DMS153 (cell line): ENCODE measurements at regions not wholly inside any gene's neighbourhood (a gene's known extent, or its start where the extent isn't known, plus 50 kb on each side); places are given as distances from the start of the nearest gene placed in this dataset.

ENCODE experiments used
- DNase-seq: peaks from one replicate; lab custom pipeline; 2025; lab: John Stamatoyannopoulos, UW

DNA sequence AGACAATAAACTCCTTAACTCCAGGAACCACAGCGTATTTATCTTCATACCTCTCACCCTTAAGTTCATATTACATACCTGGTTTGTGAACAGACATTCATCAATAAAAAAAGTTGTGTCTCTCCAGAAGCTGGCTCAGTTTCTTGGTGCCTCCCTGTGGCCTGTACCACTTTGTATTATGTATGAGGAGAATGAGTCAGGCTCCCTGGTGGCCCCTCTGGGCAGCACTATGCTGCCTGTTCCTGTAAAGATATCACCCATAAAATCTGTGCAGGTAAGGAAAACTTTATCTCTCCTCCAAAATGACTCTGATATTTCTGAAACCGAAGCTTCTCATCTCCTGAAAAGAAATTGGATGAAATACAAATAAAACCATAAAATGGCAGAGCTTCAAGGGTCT, 198.4 kb upstream of the NT5C1B start:
- DNase-seq: no peak

DNA sequence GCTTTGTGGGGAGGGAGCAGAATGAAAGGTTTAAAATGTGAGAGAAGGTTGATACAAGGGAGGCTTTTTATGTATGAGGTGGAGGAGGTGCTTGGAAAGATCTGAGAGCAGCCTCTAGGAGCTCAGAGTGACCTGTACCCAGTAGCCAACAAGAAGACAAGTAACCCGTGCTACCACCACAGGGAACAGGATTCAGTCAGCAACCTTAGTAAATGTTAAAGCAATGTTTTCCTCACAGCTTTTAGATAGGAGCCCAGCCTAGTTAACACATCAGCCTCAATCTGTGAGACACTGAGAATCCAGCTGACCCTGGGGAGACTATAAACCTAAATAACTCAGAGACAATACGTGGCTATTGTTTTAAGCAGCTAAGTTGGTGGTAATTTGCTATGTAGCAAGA, 194.9 kb upstream of the NT5C1B start:
- no peak for DNase-seq

DNA sequence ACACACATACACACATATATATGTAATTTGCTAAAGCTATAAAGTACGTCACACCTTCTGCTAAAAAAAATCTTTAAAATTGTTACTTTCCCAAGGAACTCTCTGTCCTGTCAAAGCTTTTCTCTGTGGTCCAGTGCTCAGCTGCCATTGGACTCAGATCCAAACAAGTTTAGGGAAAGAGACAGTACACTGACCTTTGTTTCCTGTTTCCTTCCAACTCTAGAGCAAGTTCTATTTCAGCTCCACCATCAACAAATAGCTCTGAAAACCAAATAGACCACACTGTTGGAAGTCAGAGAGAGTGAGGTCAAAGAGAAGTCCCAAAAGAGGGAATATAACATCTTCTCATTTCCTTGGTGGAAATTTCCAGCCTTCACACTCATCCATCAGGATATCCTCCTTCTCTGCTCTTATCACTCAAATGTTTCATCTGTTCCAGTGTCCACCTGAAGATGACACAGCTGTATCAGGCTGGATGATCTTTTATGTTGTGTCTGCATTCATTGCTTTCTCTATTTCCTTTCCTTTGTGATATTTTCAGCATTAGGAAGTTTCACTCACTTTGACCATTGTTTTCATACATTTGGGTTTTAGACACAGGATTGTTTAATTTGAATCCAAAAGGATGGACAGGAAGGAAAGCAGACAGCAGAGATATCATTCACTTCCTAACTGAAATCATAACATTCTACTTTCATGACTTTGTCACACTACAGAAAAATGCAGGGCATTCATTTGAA, 192.3 kb upstream of the NT5C1B start:
- no peak for DNase-seq

DNA sequence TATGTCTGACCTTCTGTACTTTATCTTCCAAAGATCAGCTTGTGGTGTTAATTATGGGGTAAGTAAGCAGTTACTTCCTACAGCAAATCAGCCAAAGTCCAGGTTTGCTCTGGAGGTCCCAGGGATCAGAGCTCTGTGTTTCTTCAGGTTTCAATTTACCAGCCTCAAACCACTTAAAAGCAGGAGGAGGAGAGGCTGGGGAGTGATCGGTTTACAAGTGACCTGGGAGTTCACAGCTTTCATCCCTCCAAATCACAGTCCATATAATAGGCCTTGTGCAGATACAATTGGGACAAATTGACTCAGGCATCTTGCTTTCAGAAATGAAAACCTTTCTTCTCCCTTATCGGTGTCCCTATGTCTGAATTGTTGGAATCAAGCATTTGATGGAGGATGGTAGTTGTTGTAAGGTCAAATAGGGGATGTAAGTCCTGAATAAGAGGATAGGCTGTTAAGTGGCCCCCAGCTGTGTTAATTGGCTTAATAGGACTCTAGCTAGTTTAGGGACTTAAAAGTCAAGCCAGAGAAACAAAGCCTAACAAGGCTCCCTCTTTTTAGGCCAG, 188.0 kb upstream of the NT5C1B start:
- peak; percentile 21 for DNase-seq

DNA sequence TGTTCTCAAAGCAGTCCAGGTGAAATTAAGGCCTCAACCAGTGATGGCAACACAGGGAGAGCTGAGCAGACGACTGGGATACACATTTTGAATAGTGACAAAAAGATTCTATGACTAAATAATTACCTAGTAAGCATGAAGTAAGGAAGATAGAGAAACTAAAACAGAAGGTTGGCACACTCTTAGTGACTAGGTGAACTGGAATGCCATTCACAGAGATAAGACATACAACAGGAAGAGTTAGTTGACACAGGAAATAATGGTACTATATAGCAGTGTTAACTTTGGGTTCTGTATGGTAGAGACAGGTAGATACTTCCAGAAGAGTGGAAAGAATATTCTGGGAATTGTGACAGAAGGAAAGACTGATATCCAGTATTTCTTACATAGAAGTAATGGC, 181.8 kb upstream of the NT5C1B start:
- no peak for DNase-seq

DNA sequence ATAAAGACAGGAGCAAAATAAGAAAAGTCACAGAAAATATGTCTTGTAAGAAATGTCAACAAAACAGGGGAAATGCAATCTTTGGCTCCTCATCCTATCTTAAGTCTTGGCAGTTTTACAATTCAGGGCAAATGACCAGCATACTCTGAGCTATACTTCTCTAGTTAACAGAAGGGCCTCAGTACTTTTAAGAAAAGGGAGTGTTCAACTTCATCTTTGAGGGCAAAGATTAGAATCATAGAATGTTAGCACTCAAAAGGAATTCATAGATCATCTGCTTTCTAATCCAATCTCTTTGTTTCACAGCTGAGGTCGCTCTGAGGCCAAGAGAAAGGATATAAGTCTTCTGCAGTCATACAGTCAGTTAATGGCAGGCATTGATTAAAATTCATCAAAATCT, 174.0 kb upstream of the NT5C1B start:
- no peak for DNase-seq

DNA sequence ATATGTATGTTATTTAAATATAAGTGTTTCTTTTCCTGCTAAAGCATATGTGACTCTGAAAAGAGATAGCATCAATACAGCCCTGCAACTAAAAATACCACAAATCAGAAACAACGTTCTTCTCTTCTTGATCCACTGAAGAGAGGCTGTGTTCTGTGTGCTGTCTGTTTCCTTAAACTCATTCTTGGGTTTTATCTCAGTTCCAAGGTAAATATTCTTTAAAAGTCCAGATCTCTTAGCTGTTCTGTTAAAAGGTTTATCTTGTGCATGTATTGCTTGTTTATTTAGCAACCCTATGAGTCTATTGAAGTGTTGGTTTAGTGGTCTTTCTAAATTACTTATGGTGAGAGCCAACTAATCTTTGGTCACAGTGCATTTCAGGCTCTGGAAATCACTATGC, 173.3 kb upstream of the NT5C1B start:
- no peak for DNase-seq

DNA sequence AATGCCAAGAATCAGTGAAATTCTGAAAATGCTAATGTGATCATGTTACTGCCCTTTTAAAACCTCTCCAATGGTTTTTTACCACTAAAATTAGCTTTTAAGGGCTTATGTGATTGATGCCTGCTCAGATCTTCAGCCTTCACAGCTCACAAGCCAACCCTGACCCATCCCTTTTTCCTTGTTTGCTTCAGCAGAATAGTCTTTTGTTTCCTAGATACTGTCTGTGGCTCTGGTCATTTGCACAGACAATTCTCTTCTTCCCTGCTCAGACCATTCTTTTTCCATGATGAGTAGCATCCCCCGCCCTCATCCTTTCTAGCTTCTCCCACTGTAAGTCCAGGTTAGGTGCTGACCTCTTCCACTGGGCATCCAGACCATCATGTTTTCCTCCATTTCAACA, 164.9 kb upstream of the NT5C1B start:
- DNase-seq: no peak

DNA sequence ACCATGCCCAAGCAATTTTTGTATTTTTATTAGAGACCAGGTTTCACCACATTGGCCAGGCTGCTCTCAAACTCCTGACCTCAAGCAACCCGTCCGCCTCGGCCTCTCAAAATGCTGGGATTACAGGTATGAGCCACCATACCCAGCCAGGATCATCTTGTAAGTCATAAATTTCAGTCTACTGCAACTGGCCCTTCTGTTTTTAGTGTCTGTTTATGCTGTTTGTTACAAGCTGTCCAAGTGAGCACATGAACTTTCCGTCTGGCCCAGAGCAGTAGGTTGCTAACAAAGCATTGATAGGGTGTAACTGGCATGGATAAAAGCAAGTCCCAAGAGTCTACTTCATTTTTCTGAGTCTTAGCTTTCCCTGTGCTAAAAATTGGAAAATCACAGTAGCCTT, 164.4 kb upstream of the NT5C1B start:
- DNase-seq: no peak

DNA sequence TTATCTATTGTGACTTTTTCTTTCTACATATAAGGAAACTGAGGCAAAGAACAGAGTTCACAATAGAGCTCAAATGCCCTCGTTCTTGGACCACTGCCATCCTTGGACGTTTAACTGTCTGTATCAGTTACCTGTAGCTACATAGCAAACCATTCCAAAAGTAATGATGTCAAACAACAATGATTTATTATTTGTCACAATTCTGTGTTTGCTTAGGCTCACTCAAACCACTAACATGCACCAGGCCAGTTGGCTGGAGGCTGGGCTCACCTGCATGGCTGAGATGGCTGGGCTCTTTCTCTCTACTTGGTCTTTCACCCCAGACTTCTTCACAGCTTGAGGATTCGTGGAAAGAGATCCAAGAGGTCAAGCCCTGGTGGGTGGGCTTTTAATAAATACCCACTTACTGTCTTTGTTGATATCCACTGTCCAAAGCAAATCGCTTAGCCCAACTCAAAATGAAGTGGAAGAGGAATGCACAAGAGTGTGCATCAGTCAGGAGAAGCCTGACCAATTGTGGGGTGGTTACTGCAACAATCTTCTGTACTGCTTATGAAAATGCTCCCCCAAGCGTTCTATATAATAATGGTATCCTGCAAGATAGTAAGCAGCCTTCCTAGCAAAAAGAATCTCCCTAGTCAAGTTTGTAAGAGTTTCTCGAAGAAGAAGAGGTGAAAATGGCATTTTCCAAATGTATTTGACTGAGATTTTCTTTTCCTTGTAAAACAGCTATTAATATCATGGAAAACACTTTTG, 163.5 kb upstream of the NT5C1B start:
- peak; percentile 77 for DNase-seq

DNA sequence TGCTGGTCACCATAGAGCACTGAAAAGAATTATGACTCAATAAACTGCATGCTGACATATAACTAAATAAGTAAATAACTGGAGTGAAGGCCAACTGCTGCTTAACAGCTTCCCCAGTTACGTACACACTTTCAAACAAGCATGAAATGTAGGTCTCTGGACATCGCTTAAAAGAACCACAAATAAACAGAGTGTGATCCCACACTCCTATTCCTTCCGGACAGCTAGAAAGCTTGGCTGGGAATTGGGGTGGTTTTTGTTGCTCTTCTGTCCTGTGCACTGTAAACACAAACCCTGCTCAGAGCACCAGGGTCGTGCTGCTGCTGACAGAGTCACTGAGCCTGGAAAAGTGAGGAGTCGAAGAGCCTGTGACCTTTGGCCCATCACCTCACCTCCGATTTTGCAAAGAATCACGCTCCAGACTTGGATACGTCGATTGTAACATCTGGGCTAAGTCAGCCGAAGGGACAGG, 162.7 kb upstream of the NT5C1B start:
- peak; percentile 55 for DNase-seq

DNA sequence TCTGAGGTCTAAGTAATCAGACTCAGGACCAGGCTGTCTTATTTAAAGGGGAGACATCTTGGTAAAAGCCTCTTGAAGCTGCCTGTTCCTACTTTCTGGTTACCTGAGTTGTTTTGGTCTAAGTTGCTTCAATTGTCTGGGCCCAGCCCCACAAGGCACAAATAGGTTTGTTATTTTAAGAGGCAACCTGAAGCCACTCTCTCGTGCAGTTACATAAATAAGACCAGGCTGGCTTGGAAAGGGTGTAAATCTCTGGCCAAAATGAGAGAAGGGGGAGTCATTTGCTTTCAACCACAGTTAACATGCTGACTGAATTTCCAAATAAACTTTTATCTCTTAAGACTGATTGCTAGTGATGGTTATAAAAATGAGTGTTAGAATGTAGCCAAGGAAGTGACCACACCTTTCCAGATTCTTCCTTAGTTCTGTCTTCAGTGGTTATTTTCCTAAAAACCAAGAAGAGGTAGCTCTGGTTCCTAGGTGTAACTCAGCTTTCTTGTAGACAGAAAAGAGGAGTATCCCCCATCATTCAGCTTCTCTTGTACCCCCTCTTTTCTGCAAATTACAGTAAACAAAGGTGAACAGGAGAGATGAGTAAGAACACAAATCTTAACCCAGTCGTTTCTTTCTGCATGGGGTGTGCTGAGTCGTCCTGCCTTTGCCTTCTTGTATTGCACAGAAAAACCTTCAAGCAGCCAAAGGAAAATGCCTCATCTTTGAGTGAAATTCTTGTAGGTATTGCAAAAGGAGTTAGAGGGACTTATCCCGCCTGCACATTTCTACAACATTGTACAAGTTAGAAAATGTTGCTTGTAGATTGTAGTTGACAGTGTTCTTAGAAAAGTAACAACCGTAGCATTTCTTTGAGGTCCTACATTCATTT, 161.5 kb upstream of the NT5C1B start:
- DNase-seq: no peak

DNA sequence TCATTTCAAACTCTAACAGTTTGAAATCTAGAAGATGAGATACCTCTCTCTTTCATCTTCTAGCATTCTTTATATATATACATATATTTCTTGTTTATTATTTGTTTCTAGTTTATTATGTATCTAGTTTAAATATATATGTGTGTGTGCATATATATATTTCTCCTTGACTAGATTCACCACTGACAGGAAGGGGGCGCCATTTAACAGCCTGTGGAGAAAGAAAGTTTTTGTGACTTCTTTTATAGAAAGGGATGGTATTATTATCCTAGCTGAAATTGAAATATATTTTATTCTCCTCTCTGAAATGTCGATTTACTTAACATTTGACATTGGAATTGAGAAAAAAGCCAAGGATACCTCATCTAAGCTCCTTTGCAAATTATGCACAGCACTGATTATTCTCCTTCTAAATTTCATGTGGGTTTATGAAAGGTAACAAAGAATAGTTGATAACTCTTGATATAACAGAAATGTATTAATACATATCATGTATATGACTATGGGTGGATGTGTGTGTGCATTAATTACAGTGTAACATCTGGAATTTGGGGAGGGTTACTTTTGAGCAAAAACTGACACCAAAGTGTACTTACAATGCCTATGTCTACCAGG, 160.7 kb upstream of the NT5C1B start:
- peak; percentile 30 for DNase-seq

DNA sequence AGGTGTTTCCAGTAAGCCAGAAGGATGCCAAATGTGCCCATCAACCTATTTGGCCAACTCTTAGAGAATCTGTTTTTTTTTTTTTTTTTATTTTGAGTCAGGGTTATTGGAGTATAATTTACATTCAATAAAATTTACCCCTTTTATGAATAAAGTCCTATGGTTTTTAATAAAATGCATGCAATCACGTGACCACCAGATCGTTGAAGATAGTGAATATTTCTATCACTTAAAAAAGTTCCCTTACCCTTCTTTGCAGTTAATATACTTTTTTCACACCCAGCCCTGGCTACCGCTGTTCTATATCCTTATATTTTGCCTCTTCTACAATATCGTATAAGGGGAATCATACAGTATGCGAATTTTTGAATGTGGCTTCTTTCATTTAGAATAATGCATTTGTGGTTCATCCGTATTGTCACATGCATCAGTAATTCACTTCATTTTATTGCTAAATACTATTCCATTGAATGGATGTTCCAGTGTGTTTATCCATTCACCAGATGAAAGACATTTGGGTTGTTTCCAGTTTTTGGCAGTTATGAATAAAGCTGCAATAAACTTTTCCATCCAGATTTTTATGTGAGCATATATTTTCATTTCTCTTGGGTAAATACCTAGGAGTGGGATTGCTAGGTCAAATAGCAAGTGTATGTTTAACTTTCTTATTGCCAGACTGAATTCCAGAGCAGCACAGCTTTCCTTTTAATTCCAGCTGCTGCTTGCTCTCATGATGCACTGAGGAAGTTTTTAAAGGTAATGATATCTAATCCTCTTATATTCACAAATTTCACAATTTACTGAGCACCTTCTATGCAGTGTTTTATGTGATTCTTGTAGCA, 156.3 kb upstream of the NT5C1B start:
- DNase-seq: no peak

DNA sequence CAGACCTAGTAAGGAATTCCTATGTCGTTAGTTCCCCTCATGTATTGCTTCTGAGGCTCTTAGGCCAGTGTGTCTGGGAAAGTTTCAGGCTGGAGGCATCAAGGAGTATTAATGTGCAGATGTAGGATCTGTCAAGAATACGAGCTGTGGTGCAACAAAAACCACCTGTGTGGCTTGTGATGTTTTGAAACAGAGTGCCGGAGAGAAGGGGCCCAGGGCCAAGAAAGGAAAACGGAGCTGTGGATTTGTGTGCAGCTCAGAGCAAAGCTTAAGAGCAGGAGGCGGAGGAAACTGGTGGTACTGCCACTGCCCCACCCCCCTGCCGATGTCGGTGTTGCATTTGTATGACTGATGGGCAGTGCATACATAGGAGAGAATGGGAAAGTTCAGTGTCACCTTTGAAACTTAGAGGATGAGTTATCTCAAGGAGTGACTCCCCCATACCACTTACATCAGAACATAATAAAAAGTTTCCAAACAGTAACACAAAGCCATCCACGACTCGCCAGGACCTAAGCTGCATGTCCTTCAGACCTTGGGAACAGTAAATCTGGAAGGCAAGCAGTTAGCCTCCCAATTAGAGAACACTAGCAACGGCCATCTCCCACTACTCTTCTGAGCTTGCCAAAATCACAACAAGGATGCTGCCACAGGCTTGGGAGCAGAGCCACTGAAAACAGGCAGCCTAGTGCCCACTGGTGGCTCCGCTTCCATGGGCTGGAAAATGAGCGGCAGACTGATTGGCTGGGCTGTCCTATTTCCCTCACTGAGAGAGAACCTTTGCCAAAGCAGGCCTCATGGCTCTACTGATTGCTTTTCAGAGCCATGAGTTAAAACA, 152.7 kb upstream of the NT5C1B start:
- no peak for DNase-seq

DNA sequence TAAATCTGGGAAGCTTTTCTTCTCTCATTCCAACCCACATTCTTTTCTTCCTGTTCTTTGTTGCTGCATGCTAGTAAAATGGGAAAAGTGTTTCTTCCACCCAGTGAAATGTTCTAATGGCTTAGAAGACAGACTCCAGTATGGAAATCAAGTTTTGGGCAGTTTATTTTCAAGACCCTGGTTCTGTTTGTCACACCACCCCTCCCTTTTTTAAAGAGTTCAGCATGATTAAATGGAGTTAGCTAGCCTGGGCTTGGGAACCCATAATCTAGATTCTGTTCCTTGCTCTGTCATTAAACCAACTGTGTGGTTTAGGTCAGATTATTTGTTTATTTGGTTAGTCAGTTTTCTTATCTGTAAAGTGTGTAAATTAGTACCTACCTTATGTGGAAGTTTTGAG, 151.8 kb upstream of the NT5C1B start:
- DNase-seq: no peak

DNA sequence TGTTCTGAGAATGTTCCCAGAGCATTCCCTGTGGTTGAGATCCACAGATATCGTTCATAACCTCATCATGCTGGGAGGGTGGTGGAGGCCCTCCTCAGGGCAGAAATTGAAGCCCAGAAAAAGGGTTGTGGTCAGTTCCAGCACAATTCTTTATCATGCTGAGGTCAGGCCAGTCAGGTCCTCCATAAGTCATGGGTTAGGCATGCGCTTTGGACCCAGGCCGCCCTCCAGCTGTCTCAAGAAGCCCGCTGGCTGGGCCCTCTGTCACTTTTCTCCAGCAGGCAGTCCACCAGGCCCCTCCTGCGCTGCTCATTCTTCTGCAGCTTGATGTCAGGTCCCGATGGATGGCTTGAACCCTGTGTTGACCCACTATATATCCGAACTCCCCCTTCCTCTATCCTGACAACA, 151.1 kb upstream of the NT5C1B start:
- DNase-seq: no peak

DNA sequence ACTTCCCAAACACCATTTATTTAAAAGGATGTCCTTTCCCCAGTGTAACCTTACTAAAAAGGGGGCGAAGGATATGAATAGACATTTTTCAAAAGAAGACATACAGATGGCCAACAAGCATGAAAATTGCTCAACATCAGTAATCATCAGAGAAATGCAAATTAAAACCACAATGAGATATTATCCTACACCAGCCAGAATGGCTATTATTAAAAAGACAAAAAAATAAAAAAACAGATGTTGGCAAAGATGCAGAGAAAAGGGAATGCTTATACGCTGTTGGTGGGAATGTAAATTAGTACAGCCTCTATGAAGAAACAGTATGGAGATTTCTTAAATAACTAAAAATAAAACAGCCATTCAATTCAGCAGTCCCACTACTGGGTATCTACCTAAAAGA, 142.3 kb upstream of the NT5C1B start:
- DNase-seq: no peak

DNA sequence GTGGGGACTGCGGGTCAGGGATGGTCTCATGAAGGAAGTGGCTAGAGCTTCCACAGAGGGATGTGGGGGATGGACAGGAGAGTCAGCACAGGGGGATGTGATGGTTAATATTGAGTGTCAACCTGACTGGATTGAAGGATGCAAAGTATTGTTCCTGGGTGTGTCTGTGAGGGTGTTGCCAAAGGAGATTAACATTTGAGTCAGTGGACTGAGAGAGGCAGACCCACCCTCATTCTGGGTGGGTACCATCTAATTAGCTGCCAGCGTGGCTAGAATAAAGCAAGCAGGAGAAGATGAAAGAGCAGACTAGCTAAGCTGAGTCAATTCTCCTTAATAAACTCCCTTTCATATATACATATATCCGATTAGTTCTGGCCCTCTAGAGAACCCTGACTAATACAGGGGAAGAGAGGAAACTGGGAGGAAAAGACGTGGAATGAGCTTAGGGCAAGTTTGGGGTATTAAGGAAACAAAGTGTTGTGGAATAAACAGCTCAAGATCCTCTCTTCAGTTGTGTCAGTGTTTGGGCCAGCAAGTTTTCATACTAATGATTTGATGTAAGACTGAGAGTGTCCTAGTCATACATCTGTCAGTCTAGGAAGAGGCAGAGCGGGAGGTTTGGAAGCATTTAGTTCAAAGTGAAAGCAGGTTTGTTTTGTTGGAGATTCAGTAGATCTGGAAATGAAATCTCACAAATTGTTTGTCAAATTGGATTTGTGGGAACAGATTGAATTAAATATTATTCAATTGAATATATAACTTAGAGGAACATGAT, 135.2 kb upstream of the NT5C1B start:
- DNase-seq: no peak
